CD4-positive, alpha-beta T cell treated with Interleukin-1 beta for 1 hour (primary cell): ENCODE measurements at regions not wholly inside any gene's neighbourhood (a gene's known extent, or its start where the extent isn't known, plus 50 kb on each side); places are given as distances from the start of the nearest gene placed in this dataset.

Experiments
- DNase-seq, 2 donors: peaks; one replicate each; pipeline ENCODE4 v3.0.0-alpha.2; 2020 to 2022

DNA sequence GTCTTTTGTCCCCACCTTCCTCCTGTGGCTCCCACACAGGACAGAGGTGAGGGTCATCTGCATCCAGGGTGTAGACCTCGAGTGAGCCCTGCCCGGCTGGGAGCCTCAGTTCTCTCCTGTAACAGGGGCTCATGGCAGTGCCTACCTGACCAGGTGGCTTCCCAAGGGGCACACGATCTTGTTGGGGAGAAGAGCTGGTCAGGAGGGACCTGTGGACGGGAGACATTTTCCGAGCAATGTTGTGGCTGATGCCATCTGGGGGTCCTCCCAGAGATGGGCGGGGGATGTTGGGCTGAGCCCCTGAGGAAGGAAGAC is 51.9 kb downstream of the CEBPB start:
- DNase-seq: no peak

DNA sequence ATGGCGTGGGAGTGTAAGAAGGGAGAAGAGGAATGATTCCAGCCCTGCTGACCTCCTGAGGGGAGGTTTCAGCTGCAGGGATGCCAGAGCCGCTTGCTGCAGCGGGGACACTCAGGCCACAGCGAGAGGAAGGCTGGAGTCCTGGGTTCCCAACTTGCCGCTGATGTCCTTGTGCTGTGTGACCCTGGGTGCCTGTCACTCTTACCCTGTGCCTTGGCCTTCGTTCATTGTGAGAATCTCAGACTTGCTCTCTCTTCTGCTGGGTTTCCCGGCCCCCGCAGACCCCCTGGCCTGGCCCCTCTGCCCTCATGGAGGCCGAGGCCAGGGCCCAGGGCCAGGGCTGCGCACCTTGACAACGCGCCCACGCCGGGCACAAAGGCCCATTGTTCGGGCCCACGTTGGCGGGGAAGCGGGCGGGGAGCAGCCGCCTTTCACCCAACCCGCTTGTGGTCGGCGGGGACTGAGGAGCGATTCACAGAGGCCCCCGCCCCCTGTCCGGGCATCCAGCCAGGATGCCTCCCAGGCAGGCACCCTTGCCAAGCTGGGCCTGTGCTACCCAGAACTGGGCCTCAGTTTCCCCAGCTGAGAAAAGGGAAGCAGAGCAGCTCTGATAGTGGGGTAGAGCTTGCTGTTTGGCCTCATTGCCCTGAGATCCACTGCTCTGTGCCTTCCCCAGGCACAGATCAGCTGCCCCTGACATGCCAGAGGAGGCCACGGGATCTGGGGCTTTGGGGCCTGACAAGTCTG is 52.4 kb downstream of the CEBPB start:
- no peak for DNase-seq

DNA sequence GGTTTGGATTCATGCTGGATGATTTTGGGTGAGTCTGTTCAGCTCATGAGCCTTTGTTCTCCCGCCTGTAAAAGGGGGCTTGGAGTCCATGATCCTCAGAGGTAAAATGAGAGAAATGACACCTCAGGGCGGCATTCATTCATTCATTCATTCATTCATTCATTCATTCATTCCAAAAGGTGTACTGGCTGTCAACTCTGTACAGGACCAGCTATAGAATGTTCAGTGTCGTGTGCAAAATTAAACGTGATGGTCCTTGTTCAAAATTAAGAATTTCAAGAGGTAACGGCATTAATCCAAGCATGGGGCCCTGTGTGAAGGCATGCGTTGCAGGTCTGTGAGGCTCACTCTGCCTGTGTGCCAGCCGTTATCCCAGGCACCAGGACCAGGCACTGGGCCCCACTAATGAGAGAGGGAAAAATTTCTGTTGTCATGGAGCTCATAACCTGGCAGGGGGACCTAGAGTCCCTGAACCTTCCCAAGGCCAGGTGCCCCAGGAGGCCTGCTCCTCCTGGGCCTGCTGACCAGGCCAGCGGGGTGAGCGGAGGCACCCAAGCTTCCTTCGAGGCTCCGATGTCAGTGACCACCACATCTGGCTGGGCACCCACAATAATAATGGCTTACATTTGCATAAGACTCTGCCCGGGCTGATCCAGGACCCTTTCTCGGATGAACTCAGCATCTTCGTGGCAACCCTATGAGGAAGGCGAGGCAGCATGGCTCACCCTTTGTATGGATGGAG is 53.2 kb downstream of the CEBPB start:
- no peak for DNase-seq

DNA sequence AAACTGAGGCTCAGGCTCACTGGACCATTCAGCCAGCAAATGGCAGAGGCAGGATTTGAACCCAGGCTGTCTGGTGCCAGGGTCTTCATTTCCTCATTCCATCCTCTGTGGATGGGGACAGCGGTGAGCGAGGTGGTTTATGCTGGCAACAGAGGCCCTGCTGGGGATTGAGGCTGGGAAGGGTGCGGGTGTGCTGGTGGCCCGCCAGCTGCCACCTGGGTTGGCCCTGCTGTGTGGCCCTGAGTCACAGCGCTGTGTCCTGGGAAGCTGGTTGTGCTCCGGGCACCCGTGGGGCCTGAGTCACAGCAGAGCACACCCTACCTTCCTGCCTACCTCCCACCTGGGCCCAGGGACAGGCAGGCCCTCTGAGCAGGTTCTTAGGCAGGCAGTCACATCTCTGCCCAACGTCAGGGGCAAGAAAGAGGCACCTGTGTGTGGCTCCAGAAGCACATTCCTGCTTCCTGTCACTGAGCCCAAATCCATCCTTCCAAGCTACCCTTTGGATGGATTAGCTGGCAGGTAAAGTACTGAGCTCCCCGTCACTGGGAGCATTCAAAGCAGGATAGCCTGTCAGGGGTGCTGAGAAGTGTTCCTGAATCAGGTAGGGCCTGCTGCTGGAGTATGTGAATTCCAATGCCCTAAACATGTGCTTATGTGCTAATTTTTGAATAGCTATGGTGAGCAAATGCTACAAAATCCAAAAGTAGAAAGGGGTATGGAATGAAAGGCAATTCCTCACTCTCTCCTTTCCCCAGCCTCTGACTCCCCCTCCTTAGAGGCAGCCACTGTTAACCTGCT is 53.9 kb downstream of the CEBPB start:
- no peak for DNase-seq

DNA sequence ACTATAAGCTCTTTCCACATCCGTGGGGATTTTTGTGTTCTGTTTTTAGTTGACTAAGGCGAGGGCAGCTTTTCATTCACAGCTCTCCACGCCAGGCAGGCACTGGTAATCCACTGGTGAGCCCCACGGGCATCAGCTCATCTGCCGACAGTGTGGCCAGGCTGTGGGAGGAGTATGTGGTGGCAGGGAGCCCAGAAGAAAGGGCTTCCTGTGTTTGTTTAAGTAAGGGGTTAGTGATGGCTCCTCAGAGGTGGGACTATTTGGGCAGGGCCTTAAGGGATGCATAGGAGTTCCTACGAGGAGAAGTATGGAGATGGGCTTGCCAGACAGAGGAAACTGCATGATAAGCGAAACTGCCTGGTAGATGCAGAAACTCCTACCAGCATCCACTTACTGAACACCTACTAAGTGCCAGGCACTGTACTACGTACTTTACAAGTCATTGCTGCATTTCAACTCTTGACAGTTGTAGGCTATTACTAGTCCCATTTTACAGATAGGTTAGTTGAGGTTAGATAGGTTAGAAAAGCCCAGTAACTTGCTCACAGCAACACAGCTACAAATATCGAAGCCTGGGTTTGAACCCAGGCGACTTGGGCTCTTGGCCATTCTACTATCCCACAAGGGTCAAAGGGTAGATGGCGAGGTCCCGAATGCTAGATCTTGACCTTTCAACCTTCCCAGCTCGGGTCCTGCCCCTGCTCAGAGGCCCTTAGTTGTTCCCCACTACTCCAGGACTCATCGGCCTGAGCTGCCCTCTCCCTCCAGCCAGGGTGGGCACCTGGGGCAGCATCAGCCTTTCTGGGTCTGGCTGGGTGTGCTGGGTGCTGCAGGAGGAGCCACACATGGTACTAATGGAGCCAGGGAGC is 55.1 kb downstream of the CEBPB start:
- DNase-seq: no peak

DNA sequence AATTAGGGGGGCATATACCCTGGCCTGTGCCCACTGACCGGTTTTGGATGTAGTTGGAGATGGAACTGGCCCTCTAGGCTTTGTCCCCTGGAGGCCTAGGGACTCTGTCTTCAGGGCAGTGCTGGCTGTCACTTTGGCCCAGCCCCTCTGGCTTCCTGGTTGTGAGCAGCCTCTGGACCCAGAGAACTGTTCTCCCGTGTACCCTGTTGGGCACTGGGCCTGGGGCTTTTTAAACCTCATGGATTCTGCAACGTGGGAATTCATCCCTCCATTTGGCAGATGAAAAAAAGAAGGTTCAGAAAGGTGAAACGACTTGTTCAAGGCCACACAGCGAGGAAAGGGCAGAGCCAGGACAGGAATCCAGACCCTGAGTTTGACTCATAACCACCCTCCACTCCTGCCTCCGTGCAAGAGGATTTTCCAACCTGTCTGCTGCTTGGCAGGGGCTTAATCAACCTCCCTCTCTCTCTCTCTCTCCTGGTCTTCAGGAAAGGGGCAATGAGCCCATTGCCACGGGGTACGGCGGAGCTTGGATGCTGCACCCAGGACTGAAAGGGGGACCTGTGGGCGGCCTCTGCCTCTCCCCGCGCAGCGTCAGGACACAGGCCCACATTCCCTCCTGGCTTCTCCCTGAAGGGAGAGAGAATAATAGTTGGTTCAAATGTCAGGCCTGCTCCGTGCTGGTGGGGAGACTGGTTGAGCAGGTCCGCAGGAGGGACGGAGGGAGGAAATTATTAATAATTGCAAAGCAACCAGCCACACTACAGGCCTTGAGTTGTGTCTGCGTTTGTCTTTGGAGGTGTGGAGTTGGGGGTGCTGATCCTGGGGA is 56.0 kb downstream of the CEBPB start:
- no peak for DNase-seq

DNA sequence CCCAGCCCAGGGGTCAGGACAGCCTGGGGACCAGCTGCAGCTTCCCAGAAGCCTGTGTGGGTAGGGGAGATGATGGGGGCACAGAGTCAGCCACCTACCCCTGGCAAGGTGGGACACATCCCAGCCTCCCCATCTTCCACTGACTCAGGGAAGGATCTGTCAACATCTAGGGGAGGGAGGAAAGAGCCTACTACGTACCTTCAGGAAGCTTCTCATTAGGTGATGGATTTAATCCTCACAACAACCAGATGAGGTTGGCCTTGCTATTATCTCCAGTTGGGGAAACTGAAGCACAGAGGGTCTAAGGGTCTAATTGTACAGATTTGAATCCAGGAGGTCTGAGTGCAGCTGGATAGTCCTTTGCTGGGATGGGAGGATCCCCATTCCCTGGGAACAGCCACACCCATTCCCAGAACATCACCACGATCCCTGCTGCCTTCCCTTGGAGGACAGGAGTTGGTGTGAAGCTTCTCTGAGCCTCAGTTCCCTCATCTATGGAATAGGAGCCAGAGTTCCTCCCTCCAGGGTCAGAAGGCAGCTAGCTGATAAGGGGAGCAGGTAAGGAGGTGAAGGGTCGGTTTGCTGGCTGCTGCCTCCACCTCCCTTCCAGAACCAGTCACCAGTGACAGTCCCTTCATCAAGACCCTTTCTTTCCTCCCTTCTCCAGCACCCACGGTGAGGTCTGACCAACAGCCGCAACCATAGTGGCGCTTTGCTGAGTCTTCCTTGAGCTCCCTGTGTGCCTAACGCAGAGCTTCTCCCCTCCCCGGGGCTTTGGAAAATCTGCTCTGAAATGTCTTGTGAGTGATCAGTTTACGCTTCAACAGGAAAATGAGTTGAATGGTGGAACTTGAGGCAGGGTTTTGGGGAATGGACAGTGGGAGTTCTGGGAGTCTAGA is 56.8 kb downstream of the CEBPB start:
- DNase-seq: no peak

DNA sequence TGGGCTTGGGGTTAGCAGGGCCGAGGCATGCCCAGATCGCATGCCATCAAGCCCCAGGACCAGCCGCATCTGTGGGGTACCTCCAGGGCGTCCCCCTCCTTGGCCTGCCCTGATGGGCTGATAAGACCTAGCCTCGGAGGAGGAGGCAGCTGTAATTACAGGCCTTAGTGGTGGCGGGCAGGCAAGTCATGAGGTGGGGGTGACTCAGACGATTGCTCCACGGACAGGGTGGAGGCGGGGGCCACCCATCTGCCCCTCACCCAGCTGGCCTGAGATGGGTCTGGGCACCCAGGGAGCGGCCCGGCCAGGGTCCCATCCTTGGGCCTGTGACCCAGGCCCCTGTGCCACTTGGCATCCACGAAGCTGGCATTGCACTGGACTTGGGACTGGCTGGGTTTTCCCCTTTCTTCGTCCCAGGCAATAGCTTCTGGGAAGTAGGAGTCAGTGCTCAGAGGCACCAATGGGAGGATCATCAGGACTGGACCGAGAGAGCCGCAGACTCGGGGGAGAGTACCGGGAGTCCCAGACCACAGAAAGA is 57.5 kb downstream of the CEBPB start:
- DNase-seq: no peak

DNA sequence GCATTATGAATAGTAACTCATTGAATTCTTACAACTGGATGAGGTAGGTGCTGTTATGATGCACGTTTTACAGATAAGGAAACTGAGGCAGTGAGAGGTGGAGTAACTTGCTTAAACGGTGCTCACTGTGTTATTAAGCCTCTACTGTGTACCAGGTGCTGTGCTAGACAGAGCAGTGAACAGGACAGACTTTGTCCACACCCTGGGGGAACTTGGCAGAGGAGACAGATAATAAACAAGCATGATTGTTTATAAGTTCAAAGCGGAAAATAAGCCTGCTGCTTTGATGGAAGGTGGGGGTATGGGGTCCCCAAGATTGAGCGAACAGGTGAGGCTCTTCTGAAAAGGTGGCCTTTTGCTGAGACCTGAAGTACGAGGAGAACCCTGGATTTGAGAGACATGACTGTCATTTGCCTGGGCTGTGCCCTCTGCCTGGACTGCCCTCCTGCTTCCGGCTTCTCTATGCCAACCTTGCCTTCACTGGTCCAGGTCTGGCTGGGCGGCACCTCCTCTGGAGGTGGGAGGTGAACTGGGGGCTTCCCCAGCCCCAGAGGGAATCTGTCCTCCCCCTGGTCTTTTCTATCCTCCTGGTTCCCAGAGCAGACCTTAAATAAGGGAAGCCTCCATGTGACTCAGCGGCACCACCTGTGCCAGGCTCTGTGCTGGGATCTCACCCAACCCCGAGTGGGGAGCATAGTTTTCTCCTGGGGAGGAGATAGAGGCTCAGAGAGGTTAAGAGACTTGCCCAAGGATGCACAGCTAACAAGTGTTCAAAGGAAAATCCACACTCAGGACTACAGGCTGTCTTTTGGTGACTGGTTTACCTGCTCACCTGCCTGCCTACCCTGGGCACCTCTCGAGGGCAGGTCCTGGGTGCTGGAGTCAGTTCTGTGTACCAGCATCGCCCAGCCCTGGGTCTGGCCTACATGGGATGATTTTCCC is 59.1 kb downstream of the CEBPB start:
- no peak for DNase-seq

DNA sequence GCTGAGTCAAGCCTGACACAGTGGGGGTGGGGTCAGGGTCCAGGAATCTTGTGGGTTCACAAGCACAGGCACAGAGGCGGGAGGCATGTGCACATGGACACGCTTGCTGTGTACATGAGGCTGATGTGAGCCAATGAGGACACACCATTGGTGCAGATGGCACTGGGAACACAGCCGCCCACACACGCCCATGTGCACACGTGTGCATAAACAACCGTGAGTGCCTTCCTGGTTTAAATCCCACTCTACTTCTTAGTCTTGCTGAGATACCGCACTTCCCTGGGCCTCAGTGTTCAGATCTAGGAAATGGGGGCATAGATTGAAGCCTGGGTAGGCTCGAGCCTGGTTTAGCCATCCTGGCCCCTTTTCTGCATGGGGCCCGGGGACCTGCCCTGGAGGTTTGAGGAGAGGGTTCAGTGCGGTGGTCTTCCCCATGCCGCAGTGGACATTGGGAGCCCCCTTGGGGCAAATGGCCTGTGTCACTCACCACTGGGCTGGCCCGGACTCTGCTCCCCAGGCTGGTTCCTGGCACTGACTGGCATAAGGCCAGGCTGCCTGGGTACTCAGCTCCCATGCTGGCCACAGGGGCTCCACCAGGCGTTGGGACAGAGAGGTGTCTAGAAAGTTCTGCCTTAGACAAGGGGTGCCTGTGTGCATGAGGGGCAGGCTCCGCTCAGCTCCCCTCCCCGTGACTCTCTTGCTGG is 60.2 kb downstream of the CEBPB start:
- no peak for DNase-seq

DNA sequence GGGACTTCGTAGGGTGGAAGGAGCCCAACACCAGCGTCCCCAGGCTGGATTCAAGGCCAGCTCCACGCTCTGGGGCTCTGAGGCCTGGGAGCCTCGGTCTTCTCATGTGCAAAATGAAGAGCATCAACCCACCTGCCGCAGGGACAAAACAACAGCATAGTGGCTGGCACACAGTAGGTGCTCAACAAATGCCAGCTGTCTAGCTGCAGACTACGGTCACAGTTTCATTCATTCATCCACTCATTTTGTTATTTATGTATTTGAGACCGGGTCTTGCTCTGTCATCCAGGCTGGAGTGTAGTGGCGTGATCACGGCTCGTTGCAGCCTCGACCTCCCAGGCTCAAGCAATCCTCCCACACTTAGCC is 60.7 kb downstream of the CEBPB start:
- DNase-seq: no peak

DNA sequence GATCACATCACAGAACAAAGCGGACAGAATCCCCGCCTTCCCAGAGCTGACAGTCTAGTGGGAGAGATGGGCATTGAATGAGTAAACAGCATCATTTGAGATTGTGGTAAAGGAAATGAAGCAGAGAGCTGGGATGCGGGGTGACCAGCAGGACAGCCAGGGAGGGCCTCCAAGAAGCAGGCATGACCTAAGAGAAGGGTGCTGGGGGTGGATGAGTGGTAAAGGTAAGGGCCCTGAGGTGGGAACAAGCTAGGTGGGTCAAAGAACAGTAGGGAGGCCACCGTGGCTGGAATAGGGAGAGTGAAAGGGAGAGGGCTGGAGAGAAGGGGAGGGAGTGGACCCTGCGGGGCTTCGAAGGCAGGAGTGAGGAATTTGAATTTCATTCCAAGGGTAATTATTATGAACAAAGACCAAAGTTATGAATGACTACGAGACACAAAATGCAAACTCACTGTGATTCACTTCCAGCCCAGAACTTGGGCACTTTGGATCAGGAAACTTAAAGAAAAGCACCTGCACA is 61.4 kb downstream of the CEBPB start:
- DNase-seq: no peak

DNA sequence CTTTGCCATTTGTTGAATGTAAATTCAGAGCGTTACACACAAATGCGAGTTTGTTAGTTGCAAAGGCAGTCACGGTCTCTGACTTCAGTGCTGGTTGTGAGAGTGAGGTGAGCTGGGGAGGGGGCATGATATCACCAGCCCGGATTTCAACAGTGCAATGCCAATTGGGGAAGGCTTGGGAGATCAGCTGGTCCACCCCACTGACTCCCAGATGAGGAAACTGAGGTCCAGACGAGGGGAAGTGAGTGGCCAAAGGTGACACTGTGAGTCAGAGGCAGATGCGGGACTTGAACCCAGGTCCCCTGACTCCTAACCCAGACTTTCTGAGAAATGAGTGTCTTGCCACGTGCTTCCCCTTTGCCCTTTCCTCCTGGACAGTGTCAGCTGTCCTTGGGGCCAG is 62.1 kb downstream of the CEBPB start:
- DNase-seq: no peak

DNA sequence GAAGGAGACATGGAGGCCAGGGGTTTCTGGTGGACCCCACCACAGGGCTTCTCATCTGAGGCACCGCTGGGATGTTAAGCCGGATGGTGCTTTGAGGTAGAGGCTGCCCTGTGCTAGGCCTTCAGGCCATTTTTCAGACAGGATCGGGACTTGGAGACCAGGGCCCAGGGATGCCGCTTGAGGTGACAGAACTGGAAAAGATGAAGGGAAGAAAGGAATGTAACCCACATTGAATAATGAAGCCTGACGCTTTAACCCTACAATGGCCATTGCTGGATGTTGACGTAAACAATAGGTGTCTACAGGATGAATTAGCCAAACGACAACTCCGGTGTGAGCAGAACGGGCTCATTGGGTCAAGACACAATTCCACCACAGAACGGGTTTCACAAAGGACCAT is 62.5 kb downstream of the CEBPB start:
- no peak for DNase-seq

DNA sequence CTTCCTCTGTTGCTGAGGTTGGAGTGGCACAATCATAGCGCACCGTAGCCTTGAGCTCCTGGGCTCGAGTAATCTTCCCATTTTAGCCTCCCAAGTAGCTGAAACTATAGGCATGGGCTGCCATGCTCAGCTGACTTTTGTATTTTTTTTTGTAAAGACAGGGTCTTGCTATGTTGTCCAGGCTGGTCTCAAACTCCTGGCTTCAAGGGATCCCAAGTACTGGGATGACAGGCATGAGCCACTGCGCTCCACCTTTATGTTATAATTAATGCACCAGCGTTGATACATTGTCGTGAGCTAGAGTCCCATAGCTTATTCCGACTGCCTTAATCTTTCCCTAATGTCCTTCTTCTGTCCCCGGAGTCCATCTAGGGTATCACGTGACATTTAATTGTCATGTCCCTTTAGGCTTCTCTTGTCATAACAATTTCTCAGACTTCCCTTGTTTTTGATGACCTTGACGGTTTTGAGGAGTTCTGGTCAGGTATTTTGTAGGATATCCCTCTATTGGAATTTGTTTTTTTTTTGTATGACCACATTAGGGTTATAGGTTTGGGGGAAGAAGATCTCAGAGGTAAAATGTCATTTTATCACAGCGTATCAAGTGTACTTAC is 63.9 kb downstream of the CEBPB start:
- no peak for DNase-seq

DNA sequence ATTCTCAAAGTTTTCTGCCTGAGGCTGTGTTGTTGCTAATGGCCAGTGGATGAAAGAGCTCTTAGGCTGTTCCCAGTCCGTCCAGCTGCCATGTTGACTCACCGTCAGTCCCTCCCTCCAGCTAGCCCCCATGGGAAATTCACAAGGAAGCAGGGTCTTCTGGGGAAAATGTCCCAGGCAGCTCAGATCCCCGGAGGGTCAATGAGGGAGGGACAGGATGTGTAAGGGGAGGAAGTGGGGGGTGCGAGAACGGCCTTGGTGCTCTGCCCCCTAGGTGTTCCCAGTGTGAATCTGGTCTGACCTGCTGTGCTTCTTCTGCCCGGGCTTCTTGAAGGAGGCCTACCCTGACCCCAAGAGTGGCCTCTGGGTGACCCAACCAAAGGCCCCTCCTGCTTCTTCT is 65.9 kb downstream of the CEBPB start:
- no peak for DNase-seq

DNA sequence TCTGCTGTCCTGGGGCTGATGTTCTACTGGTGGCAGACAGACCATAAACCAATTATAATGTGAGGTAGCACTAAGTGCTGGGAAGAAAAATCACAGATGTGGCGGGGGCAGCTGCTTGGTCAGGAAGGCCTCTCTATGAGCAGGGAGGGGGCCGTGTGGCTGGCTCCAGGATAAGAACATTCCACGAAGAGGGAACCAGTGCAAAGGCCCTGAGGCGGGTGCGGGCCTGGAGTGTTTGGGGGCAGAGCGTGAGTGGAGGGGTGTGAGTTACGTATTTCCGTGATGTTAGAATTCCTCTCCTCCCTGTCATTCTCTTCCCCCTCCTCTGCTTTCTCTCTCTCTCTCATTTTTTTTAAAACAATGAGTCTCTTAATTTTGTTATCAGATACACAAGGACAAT is 67.2 kb downstream of the CEBPB start:
- DNase-seq: no peak

DNA sequence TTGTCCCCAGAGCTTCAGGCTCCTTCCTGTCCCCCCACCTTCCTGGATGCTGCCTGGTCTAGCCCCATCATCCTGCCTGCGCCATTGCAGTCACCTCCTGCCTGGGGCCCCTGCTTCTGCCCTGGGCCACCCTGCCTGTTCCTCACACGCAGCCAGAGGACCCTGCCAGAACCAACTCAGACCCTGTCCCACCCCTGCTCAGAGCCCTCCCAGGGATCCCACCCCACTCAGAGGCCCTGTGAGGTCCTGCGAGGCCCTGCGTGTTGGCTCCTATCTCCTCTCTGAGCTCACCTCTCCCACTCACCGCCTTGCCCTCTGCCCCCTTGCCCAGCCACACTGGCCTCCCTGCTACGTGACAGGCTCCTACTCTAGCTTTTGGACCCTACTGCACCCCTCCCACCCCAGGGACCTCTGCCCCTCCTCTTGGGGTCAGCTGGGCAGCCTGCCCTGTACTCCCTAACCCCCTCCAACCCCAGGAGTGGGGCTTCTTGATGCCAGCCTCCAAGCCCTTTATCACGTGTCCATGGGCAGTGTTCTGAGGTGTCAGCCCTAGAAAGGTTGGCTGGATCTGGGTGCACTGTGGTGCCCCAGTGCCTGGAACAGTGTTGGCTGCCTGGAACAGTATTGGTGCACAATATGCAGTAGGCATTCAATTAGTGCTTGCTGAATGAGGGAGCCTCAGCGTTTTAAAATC is 68.3 kb downstream of the CEBPB start:
- no peak for DNase-seq
